CD4-positive, alpha-beta T cell treated with Interleukin-15 for 4 hours (primary cell): ENCODE measurements at regions not wholly inside any gene's neighbourhood (a gene's known extent, or its start where the extent isn't known, plus 50 kb on each side); places are given as distances from the start of the nearest gene placed in this dataset.

Experiments
- DNase-seq: peaks from one replicate; pipeline ENCODE4 v3.0.0-alpha.2; 2020; ENCODE audit warnings: low spot score

GRCh38 chr11:98559961-98560360 is 460.8 kb upstream of the CNTN5 start:
- no peak for DNase-seq

- DNase-seq = no peak
Measured at GRCh38 chr11:98561252-98561651, 459.5 kb upstream of the CNTN5 start.

GRCh38 chr11:98561877-98562395 is 458.8 kb upstream of the CNTN5 start:
- no peak for DNase-seq

- no peak for DNase-seq
Measured at GRCh38 chr11:98564233-98564632, 456.5 kb upstream of the CNTN5 start.

- DNase-seq = no peak
Measured at GRCh38 chr11:98564881-98565280, 455.9 kb upstream of the CNTN5 start.

GRCh38 chr11:98565311-98565710 is 455.4 kb upstream of the CNTN5 start:
- no peak for DNase-seq

GRCh38 chr11:98566978-98567377 is 453.8 kb upstream of the CNTN5 start:
- no peak for DNase-seq

GRCh38 chr11:98568013-98568412 is 452.7 kb upstream of the CNTN5 start:
- DNase-seq = no peak

GRCh38 chr11:98572941-98573340 is 447.8 kb upstream of the CNTN5 start:
- DNase-seq = no peak

GRCh38 chr11:98587884-98588283 is 432.9 kb upstream of the CNTN5 start:
- no peak for DNase-seq

- no peak for DNase-seq
Measured at GRCh38 chr11:98589967-98590366, 430.8 kb upstream of the CNTN5 start.

- no peak for DNase-seq
Measured at GRCh38 chr11:98600103-98600502, 420.6 kb upstream of the CNTN5 start.

GRCh38 chr11:98600786-98601773 is 419.7 kb upstream of the CNTN5 start:
- DNase-seq = no peak

GRCh38 chr11:98616098-98616655 is 404.6 kb upstream of the CNTN5 start:
- no peak for DNase-seq

GRCh38 chr11:98621767-98622166 is 399.0 kb upstream of the CNTN5 start:
- DNase-seq = no peak

- DNase-seq = no peak
Measured at GRCh38 chr11:98625526-98625925, 395.2 kb upstream of the CNTN5 start.

- DNase-seq = no peak
Measured at GRCh38 chr11:98630736-98631135, 390.0 kb upstream of the CNTN5 start.

GRCh38 chr11:98657711-98658110 is 363.0 kb upstream of the CNTN5 start:
- no peak for DNase-seq

- no peak for DNase-seq
Measured at GRCh38 chr11:98659431-98659830, 361.3 kb upstream of the CNTN5 start.

- DNase-seq = no peak
Measured at GRCh38 chr11:98674390-98674789, 346.4 kb upstream of the CNTN5 start.

- no peak for DNase-seq
Measured at GRCh38 chr11:98679673-98680072, 341.1 kb upstream of the CNTN5 start.

GRCh38 chr11:98701541-98701940 is 319.2 kb upstream of the CNTN5 start:
- DNase-seq = no peak
